A549 (cell line): ENCODE measurements at regions not wholly inside any gene's neighbourhood (a gene's known extent, or its start where the extent isn't known, plus 50 kb on each side); places are given as distances from the start of the nearest gene placed in this dataset.

ENCODE experiments used
- ATAC-seq, 2 experiments: fragments of 200-7000 bp in 1 of 2; fragments of >200 bp in 1 of 2; cut with Nextera tagmentation in 1 of 2; cut with Tn5 transposase in 1 of 2; 3 replicates each; pipeline versions ENCODE4 v1.8.0 to v1.9.1; 2018 to 2020; ENCODE audit warnings: mild to moderate bottlenecking in 1 of 2, moderate library complexity in 1 of 2
- CTCF ChIA-PET: fragments of 300-600 bp; sonication (Branson Sonifier 250); formaldehyde crosslinking; extraction: SDS; loops from one replicate; lab custom pipeline; 2021; ENCODE audit warnings: antibody characterized with exemption, inconsistent platforms; lab: Yijun Ruan, JAX
- POLR2A ChIA-PET: fragments of 350-600 bp; formaldehyde crosslinking; extraction: SDS; loops from one replicate; lab custom pipeline; 2021; ENCODE audit warnings: antibody characterized with exemption, inconsistent platforms; lab: Yijun Ruan, JAX
- DNase-seq, 2 experiments: peaks; one replicate each; pipeline versions ENCODE4 v3.0.0 to v3.0.0-alpha.2; 2011 to 2016; ENCODE audit warnings: low read depth in 1 of 2, low spot score in 1 of 2
- FAIRE-seq: peaks from 2 replicates; lab custom pipeline; 2011; peaks lifted over from hg19 to GRCh38; lab: Jason Lieb, UNC
- H3K27ac ChIP-seq, 2 experiments: fragments of >200 bp; sonication (Bioruptor Twin); formaldehyde crosslinking; 3 replicates each; pipeline ENCODE4 v1.5.1; 2016 to 2017
- H3K4me1 ChIP-seq: fragments of >200 bp; sonication (Bioruptor Twin); formaldehyde crosslinking; 3 replicates; pipeline ENCODE4 v1.6.1; 2016
- H3K4me2 ChIP-seq: fragments of >200 bp; sonication (Bioruptor Twin); formaldehyde crosslinking; 3 replicates; pipeline ENCODE4 v1.6.1; 2016
- H3K4me3 ChIP-seq: fragments of >200 bp; sonication (Bioruptor Twin); formaldehyde crosslinking; 3 replicates; pipeline ENCODE4 v1.5.1; 2016
- H3K9me3 ChIP-seq: fragments of >200 bp; sonication (Bioruptor Twin); formaldehyde crosslinking; 3 replicates; pipeline ENCODE4 v1.6.1; 2016
- E2F6 ChIP-seq: IDR thresholded peaks from 2 replicates; pipeline ENCODE4 v1.6.1; 2012; ENCODE audit warnings: low read depth, borderline replicate concordance
- EP300 ChIP-seq, 2 experiments: fragments of >200 bp; sonication (Bioruptor Twin); formaldehyde crosslinking; IDR thresholded peaks; 2 replicates in 1 of 2; 3 replicates in 1 of 2; pipeline ENCODE4 v1.6.1; 2016 to 2017
- HDAC2 ChIP-seq: fragments of 200-600 bp; sonication (generic); IDR thresholded peaks from 2 replicates; pipeline ENCODE4 v1.6.1; 2016
- HMGXB4 ChIP-seq: fragments of 250-450 bp; sonication (Bioruptor Pico); IDR thresholded peaks from 2 replicates; pipeline ENCODE4 v1.5.0; 2021; ENCODE audit warnings: mild to moderate bottlenecking, moderate library complexity, borderline replicate concordance
- MAFK ChIP-seq: fragments of 450-650 bp; IDR thresholded peaks from 2 replicates; pipeline ENCODE4 v1.6.1; 2014; ENCODE audit not compliant: partially characterized antibody
- NFE2L2 ChIP-seq: fragments of 150-350 bp; conservative IDR thresholded peaks from 2 replicates; pipeline ENCODE4 v1.6.1; 2014; ENCODE audit warnings: low read length
- NR3C1 ChIP-seq: fragments of >200 bp; sonication (Bioruptor Twin); formaldehyde crosslinking; IDR thresholded peaks from 3 replicates; pipeline ENCODE4 v1.6.1; 2017
- RNF2 ChIP-seq: fragments of 200-600 bp; sonication (generic); IDR thresholded peaks from 2 replicates; pipeline ENCODE4 v1.6.1; 2016; ENCODE audit warnings: low read depth, mild to moderate bottlenecking, antibody characterized with exemption, moderate library complexity, borderline replicate concordance
- WGBS: methylation state at CpG from one replicate; pipeline ENCODE4 v1.1.6; 2017; ENCODE audit errors: missing lambda C conversion rate; 5-methylcytosine and 5-hydroxymethylcytosine counted together
- TF ChIP-seq, protein P1 (sequence below): fragments of 200-600 bp; sonication (generic); IDR thresholded peaks from 2 replicates; pipeline ENCODE4 v1.6.1; 2016; ENCODE audit warnings: antibody characterized with exemption, mild to moderate bottlenecking, moderate library complexity
- TF ChIP-seq, protein P2 (sequence below): fragments of >200 bp; sonication (Bioruptor Twin); formaldehyde crosslinking; IDR thresholded peaks from 2 replicates; pipeline ENCODE4 v1.6.1; 2016
- TF ChIP-seq, protein P3 (sequence below): IDR thresholded peaks from 2 replicates; pipeline ENCODE4 v1.6.1; 2012

DNA sequence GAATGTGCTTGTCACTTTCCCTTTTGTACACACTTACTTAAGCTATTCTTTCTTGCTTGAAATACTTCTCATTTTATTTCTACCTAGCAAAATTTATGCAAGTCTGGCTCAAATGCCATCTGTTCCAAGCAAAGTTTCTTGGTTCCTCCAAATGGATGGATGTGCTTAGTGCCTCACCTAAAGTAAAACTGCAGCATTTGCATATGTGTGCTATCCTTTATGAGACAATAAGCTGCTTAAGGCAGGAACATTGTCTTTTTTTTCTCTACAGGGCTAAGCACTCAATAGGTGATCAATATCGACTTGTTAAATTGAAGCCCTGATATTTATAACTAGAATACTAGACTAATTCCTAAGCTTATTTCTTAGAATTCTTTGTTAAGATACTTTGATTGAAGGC lies 136.8 kb downstream of the CYLC1 start:
- 0% methylated on average over 1 of the region's 1 CpG for WGBS
- TF ChIP-seq MAFK (no peak), E2F6 (no peak), RNF2 (no peak), HMGXB4 (CRISPR knock-in tag) (no peak), EP300 (IDR thresholded peaks at IDR 0.05) (no peak), NFE2L2 (no peak), NR3C1 (no peak), HDAC2 (no peak)
- TF ChIP-seq, protein P1, sequence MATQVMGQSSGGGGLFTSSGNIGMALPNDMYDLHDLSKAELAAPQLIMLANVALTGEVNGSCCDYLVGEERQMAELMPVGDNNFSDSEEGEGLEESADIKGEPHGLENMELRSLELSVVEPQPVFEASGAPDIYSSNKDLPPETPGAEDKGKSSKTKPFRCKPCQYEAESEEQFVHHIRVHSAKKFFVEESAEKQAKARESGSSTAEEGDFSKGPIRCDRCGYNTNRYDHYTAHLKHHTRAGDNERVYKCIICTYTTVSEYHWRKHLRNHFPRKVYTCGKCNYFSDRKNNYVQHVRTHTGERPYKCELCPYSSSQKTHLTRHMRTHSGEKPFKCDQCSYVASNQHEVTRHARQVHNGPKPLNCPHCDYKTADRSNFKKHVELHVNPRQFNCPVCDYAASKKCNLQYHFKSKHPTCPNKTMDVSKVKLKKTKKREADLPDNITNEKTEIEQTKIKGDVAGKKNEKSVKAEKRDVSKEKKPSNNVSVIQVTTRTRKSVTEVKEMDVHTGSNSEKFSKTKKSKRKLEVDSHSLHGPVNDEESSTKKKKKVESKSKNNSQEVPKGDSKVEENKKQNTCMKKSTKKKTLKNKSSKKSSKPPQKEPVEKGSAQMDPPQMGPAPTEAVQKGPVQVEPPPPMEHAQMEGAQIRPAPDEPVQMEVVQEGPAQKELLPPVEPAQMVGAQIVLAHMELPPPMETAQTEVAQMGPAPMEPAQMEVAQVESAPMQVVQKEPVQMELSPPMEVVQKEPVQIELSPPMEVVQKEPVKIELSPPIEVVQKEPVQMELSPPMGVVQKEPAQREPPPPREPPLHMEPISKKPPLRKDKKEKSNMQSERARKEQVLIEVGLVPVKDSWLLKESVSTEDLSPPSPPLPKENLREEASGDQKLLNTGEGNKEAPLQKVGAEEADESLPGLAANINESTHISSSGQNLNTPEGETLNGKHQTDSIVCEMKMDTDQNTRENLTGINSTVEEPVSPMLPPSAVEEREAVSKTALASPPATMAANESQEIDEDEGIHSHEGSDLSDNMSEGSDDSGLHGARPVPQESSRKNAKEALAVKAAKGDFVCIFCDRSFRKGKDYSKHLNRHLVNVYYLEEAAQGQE: no peak
- TF ChIP-seq, protein P2, sequence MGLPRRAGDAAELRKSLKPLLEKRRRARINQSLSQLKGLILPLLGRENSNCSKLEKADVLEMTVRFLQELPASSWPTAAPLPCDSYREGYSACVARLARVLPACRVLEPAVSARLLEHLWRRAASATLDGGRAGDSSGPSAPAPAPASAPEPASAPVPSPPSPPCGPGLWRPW: no peak
- TF ChIP-seq, protein P3, sequence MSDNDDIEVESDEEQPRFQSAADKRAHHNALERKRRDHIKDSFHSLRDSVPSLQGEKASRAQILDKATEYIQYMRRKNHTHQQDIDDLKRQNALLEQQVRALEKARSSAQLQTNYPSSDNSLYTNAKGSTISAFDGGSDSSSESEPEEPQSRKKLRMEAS: no peak
- DNase-seq: no peak
- Histone ChIP-seq H3K4me2 (no peak overlapping the region), H3K4me1 (no peaks in the 10 kb centered on the region), H3K9me3 (no peaks in the 10 kb centered on the region), H3K4me3 (no peak overlapping the region), H3K27ac (no peak overlapping the region)
- ChIA-PET POLR2A (no interaction called here), CTCF (no interaction called here)
- ATAC-seq: no peak
- no peak for FAIRE-seq
